Suprapubic skin (tissue), 4 donors: ENCODE measurements at regions not wholly inside any gene's neighbourhood (a gene's known extent, or its start where the extent isn't known, plus 50 kb on each side); places are given as distances from the start of the nearest gene placed in this dataset.

Experiments used
- POLR2A ChIP-seq, 2 donors: fragments of 450-650 bp; IDR thresholded peaks; one replicate each; pipeline ENCODE4 v1.6.1; 2017; ENCODE audit warnings: antibody characterized with exemption in 2 of 2, mild to moderate bottlenecking in 2 of 2, moderate library complexity in 2 of 2
- POLR2AphosphoS5 ChIP-seq, 3 donors: sonication (generic); formaldehyde crosslinking; IDR thresholded peaks; one replicate each; pipeline ENCODE4 v1.6.1; 2017; ENCODE audit warnings: antibody characterized with exemption in 3 of 3
- TF ChIP-seq, protein P1 (sequence below), 2 donors: fragments of 200-600 bp in 1 of 2; fragments of 450-650 bp in 1 of 2; sonication (generic) in 1 of 2; IDR thresholded peaks; one replicate each; pipeline ENCODE4 v1.5.1; 2016 to 2019; ENCODE audit warnings: antibody characterized with exemption in 2 of 2, mild to moderate bottlenecking in 1 of 2, moderate library complexity in 1 of 2

DNA sequence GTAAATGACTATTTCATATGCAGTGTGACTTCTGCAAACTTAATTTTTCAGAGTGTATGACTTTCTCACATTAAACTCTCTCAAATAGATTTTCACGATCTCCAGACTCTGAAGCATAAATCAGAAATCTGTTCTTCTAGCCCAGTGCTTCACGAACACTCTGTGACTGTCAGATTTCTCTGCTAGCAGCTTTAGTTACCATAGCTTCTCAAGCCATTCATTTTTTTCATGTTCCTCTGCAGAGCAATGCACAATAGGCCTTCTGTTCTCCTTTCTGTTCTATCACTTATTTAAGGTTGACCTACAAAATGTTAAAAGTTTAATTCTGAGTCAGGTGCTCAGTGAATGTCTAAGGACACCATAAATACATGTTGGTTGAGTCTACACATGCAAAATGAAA is 1102.2 kb downstream of the TUSC7 start:
- TF ChIP-seq, protein P1, sequence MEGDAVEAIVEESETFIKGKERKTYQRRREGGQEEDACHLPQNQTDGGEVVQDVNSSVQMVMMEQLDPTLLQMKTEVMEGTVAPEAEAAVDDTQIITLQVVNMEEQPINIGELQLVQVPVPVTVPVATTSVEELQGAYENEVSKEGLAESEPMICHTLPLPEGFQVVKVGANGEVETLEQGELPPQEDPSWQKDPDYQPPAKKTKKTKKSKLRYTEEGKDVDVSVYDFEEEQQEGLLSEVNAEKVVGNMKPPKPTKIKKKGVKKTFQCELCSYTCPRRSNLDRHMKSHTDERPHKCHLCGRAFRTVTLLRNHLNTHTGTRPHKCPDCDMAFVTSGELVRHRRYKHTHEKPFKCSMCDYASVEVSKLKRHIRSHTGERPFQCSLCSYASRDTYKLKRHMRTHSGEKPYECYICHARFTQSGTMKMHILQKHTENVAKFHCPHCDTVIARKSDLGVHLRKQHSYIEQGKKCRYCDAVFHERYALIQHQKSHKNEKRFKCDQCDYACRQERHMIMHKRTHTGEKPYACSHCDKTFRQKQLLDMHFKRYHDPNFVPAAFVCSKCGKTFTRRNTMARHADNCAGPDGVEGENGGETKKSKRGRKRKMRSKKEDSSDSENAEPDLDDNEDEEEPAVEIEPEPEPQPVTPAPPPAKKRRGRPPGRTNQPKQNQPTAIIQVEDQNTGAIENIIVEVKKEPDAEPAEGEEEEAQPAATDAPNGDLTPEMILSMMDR (IDR thresholded peaks at IDR 0.05): no peak
- no peak for TF ChIP-seq POLR2AphosphoS5 (IDR thresholded peaks at IDR 0.05)
- TF ChIP-seq POLR2A (IDR thresholded peaks at IDR 0.05): no peak
